Peyer's patch (tissue), 4 donors: ENCODE measurements at regions not wholly inside any gene's neighbourhood (a gene's known extent, or its start where the extent isn't known, plus 50 kb on each side); places are given as distances from the start of the nearest gene placed in this dataset.
A peak's percentile ranks its signal among the peaks of the same experiment; 100 is the strongest.

Experiments used
- DNase-seq, 3 donors: peaks; one replicate each; pipeline ENCODE4 v3.0.0-alpha.2; 2017 to 2019
- H3K27ac ChIP-seq, 4 donors: fragments of 200-600 bp; sonication (generic); one replicate each; pipeline ENCODE4 v1.5.1; 2016 to 2019
- H3K27me3 ChIP-seq, 2 donors: fragments of 200-600 bp; sonication (generic); one replicate each; pipeline ENCODE4 v1.5.1; 2019
- H3K36me3 ChIP-seq, 3 donors: fragments of 200-600 bp; sonication (generic); one replicate each; pipeline ENCODE4 v1.5.1; 2016 to 2019
- H3K4me1 ChIP-seq, 4 donors: fragments of 200-600 bp; sonication (generic); one replicate each; pipeline ENCODE4 v1.5.1; 2016 to 2019
- H3K4me3 ChIP-seq, 4 donors: fragments of 200-600 bp; sonication (generic); 1 replicate in 3 of 4; 2 replicates in 1 of 4; pipeline ENCODE4 v1.5.1; 2016 to 2019; ENCODE audit warnings: mild to moderate bottlenecking in 1 of 4
- H3K9me3 ChIP-seq, 4 donors: fragments of 200-600 bp; sonication (generic); one replicate each; pipeline ENCODE4 v1.5.1; 2016 to 2019; ENCODE audit warnings: mild to moderate bottlenecking in 1 of 4
- POLR2A ChIP-seq, 2 donors: fragments of 450-650 bp; IDR thresholded peaks; one replicate each; pipeline ENCODE4 v1.5.1; 2017; ENCODE audit warnings: antibody characterized with exemption in 2 of 2, mild to moderate bottlenecking in 2 of 2, moderate library complexity in 2 of 2
- TF ChIP-seq, protein P1 (sequence below), 6 experiments: fragments of 450-650 bp in 4 of 6; fragments of 200-600 bp in 2 of 6; sonication (generic) in 1 of 6; IDR thresholded peaks; one replicate each; pipeline ENCODE4 v1.5.1; 2017 to 2019; ENCODE audit warnings: antibody characterized with exemption in 6 of 6, mild to moderate bottlenecking in 3 of 6, moderate library complexity in 1 of 6

DNA sequence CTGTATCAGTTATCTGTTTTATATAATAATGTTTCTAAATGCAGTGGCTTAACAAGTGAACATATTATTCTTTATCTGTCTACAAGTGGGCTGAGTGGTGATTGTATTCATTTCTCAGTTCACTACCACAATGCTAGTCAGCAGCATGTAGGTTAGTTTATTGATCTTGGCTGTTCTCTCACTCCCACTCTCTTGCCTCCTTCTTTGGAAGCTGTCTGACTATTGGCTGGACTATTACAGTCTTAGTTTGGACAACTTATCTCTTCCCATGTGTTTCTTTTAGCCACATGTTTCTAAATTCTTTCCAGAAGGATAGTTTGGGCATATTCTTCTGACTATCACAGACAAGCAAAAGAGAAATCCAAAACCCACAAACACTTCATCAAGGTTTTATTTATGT lies 459.5 kb upstream of the AGA start:
- DNase-seq = no peak
- no peaks in the 10 kb centered on the region for H3K4me1 ChIP-seq
- no peaks in the 10 kb centered on the region for H3K9me3 ChIP-seq
- no peak overlapping the region for H3K4me3 ChIP-seq
- H3K27ac ChIP-seq = no peak overlapping the region
- TF ChIP-seq, protein P1, sequence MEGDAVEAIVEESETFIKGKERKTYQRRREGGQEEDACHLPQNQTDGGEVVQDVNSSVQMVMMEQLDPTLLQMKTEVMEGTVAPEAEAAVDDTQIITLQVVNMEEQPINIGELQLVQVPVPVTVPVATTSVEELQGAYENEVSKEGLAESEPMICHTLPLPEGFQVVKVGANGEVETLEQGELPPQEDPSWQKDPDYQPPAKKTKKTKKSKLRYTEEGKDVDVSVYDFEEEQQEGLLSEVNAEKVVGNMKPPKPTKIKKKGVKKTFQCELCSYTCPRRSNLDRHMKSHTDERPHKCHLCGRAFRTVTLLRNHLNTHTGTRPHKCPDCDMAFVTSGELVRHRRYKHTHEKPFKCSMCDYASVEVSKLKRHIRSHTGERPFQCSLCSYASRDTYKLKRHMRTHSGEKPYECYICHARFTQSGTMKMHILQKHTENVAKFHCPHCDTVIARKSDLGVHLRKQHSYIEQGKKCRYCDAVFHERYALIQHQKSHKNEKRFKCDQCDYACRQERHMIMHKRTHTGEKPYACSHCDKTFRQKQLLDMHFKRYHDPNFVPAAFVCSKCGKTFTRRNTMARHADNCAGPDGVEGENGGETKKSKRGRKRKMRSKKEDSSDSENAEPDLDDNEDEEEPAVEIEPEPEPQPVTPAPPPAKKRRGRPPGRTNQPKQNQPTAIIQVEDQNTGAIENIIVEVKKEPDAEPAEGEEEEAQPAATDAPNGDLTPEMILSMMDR (IDR thresholded peaks at IDR 0.05) = no peak
- no peaks in the 10 kb centered on the region for H3K27me3 ChIP-seq
- H3K36me3 ChIP-seq = no peaks in the 10 kb centered on the region

DNA sequence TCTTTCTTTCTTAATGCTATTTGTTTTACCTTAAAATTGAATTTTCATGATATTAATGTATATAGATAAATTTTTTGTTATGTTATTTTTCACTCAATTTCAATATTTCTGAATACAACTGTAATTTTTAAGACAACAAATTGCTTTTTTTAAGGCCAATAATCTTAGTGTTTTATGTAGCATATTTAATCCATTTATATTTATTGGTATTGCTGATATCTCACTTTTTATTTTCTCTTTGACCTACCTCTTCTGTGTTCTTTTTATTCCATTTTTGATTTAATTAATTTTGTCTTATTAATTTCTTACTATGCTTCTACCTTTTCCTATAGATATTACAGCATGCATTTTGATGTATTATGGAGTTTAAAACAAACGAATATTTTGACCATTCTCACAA lies 460.1 kb upstream of the AGA start:
- no peak for DNase-seq
- no peak overlapping the region for H3K27ac ChIP-seq
- H3K4me1 ChIP-seq = no peaks in the 10 kb centered on the region
- H3K36me3 ChIP-seq = no peaks in the 10 kb centered on the region
- TF ChIP-seq, protein P1 (IDR thresholded peaks at IDR 0.05) = no peak
- TF ChIP-seq POLR2A (IDR thresholded peaks at IDR 0.05) = no peak
- H3K27me3 ChIP-seq = no peaks in the 10 kb centered on the region
- no peaks in the 10 kb centered on the region for H3K9me3 ChIP-seq
- H3K4me3 ChIP-seq = no peak overlapping the region

DNA sequence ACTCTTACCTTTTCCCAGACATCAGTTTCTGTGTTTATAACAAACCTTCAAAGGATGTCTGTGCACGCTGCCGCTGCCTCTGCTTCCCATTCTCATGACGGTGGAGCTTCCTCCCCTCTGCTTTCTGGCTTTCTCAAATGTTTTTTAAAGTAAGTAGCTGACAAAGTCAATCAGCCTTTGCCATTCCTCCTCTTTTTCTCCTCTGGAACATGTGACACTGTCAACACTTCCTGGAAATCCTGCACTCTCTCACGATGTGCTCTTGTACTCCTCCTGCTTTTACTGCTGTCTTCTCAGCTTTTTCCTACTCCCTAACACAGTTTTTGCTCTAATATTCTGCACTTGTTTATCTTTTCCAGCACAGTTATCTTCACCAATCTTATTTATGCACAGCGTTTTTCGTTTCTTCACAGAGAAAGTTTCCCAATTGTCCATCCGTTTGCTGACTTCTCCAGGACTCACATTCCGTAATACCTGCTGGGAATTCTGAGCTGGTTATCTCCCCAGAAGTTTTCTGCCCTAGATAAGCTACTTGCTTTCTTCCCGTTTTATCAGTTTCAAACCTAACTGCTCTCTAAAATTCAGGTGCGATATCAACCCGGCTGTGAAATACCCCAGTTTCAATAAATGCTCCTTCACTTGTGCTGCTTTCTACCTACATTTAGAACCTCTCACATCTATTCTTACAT lies 465.6 kb upstream of the AGA start:
- Histone ChIP-seq H3K4me3 (peak overlapping the region in 2 of 4 donors; percentile 13 to 14), H3K4me1 (no peaks in the 10 kb centered on the region), H3K27me3 (no peaks in the 10 kb centered on the region), H3K27ac (no peak overlapping the region), H3K9me3 (no peaks in the 10 kb centered on the region), H3K36me3 (no peaks in the 10 kb centered on the region)
- no peak for TF ChIP-seq POLR2A (IDR thresholded peaks at IDR 0.05)
- TF ChIP-seq, protein P1 (IDR thresholded peaks at IDR 0.05) = no peak
- DNase-seq = no peak

DNA sequence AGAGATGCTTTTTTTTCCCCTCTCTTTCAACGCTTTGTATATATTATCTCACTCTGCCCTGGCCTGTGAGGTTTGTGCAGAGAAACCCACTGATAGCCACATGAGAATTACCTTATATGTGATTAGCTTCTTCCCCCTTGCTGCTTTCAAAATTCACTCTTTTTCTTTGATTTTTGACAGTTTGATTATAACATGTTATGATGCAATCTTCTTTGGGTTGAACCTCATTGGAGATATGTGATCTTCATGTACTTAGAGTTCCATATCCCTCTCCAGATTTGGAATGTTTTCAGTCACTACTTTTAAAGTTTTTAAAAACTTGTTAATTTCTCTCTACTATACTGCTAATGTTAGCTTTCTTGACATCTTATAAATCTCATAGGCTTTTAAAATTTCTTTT lies 479.5 kb upstream of the AGA start:
- no peak overlapping the region for H3K27ac ChIP-seq

DNA sequence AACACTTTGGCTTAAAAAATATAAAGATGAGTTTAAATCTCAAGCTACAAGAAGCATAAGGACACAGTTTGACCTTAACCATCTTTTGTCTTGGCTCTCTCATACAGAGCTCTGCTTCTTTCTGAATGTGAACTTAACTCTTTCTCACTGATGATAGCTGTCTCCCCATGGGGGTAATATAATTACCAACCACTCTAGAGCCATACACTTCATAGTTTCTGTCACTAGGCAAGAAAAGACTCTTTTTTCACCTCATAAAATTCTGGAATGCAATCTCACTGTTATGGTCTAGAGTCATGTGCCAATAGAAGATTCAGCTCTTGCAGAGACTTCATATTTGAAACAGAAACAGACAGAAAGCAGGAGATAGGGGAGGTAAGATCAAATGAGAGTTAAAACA lies 481.7 kb upstream of the AGA start:
- H3K36me3 ChIP-seq = no peaks in the 10 kb centered on the region
- no peak for TF ChIP-seq POLR2A (IDR thresholded peaks at IDR 0.05)
- TF ChIP-seq, protein P1 (IDR thresholded peaks at IDR 0.05) = no peak
- H3K9me3 ChIP-seq = no peaks in the 10 kb centered on the region
- H3K4me3 ChIP-seq = no peak overlapping the region
- no peak overlapping the region for H3K27ac ChIP-seq
- no peaks in the 10 kb centered on the region for H3K4me1 ChIP-seq
- DNase-seq = no peak
- H3K27me3 ChIP-seq = no peaks in the 10 kb centered on the region

More for the DNA sequence above, 479.5 kb upstream of the AGA start:
- TF ChIP-seq, protein P1 (IDR thresholded peaks at IDR 0.05) = no peak
- Histone ChIP-seq H3K27me3 (no peaks in the 10 kb centered on the region), H3K36me3 (no peaks in the 10 kb centered on the region), H3K4me3 (no peak overlapping the region), H3K9me3 (no peaks in the 10 kb centered on the region), H3K4me1 (no peaks in the 10 kb centered on the region)
- DNase-seq = no peak

DNA sequence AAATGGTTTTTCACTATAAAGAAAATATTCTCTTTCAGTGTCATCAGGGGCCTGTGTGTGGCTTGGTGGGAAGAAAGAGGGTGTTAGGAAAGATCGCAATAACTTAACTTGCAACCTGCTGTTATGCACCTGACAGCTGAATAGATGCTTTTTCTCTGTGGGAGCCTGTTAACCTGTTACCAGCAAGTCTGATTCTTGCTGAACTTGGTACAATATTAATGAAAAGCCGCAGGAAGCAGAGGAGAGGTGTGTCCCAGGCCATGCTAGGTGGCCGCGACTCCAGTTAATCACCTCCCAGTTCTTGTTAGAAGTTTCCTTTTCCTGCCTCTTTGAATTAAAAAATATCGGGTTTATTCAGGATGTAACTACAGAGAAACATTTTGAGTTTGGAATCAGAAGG lies 494.8 kb upstream of the AGA start:
- DNase-seq = no peak
- H3K4me1 ChIP-seq = no peaks in the 10 kb centered on the region
- H3K4me3 ChIP-seq = no peak overlapping the region
- no peaks in the 10 kb centered on the region for H3K9me3 ChIP-seq
- H3K36me3 ChIP-seq = no peaks in the 10 kb centered on the region
- no peak overlapping the region for H3K27ac ChIP-seq
- no peaks in the 10 kb centered on the region for H3K27me3 ChIP-seq
- TF ChIP-seq, protein P1 (IDR thresholded peaks at IDR 0.05) = no peak
- TF ChIP-seq POLR2A (IDR thresholded peaks at IDR 0.05) = no peak
